Ectodermal cell (in vitro differentiated cells): ENCODE measurements at regions not wholly inside any gene's neighbourhood (a gene's known extent, or its start where the extent isn't known, plus 50 kb on each side); places are given as distances from the start of the nearest gene placed in this dataset.

Experiments
- H3K27ac ChIP-seq: 2 replicates; pipeline ENCODE4 v1.7.0; 2013; ENCODE audit warnings: mild to moderate bottlenecking, low read depth, low read length; ENCODE audit not compliant: insufficient read depth, poor library complexity, severe bottlenecking
- H3K27me3 ChIP-seq: 2 replicates; pipeline ENCODE4 v1.7.0; 2013; ENCODE audit warnings: mild to moderate bottlenecking, low read length; ENCODE audit not compliant: insufficient read depth, control insufficient read depth, poor library complexity, severe bottlenecking
- H3K36me3 ChIP-seq: one replicate; pipeline ENCODE4 v1.7.0; 2013; ENCODE audit warnings: low read length; ENCODE audit not compliant: control insufficient read depth, insufficient read depth
- H3K4me1 ChIP-seq: one replicate; pipeline ENCODE4 v1.7.0; 2013; ENCODE audit warnings: low read length; ENCODE audit not compliant: control insufficient read depth, insufficient read depth
- H3K4me3 ChIP-seq: 2 replicates; pipeline ENCODE4 v1.7.0; 2013; ENCODE audit warnings: low read depth, low read length, control low read depth; ENCODE audit not compliant: insufficient read depth
- H3K9me3 ChIP-seq: 2 replicates; pipeline ENCODE4 v1.7.0; 2013; ENCODE audit warnings: mild to moderate bottlenecking, low read length, moderate library complexity; ENCODE audit not compliant: control insufficient read depth
- WGBS, 2 experiments: methylation state at CpG; one replicate each; pipeline ENCODE4 v1.1.7; 2013; ENCODE audit warnings: missing lambda C conversion rate in 2 of 2; 5-methylcytosine and 5-hydroxymethylcytosine counted together

DNA sequence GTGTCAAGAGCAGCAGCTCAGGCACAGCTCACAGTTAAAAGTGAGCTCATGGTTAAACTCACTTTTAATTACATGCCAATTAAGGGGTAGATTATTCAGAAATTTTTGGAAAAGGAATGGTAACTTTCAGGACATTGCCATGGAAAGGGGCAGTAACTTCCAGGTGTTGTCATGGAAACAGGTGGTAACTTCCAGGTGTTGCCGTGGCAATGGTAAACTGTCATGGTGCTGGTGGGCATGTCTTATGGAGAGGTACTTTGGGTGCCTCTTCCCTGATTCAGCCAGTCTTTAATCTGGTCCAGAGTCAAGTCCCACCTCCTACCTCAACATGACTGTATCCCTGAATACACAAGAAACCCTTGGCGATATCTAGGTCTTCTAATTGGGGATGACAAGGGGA is 223.2 kb upstream of the TAS2R1 start:
- 96% methylated on average over 2 of the region's 2 CpGs for WGBS, 2 experiments

DNA sequence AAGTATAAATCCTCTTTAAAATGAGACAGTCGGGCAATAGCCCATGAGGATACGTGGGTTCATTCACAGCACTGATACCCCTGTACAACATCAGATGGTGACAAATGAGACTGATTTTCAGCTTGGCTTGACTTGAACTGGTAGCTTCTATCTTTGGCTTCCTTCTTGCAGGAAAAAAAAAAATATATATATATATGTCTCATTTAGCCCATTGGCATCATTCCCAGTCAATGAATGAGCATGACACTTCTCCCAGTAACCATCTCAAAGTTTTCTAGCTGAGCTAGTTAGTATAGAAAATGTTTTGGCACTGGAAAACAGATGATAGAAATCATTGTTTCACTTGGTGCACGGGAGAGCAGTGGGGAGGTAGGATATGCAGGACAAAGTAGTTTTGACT is 222.5 kb upstream of the TAS2R1 start:
- WGBS, 2 experiments = 86 to 93% methylated on average over 3 of the region's 3 CpGs

More for the DNA sequence above, 223.2 kb upstream of the TAS2R1 start:
- no peak overlapping the region for H3K27ac ChIP-seq
- H3K4me1 ChIP-seq = no peaks in the 10 kb centered on the region
- H3K9me3 ChIP-seq = no peaks in the 10 kb centered on the region
- H3K4me3 ChIP-seq = no peak overlapping the region
- no peaks in the 10 kb centered on the region for H3K36me3 ChIP-seq
- H3K27me3 ChIP-seq = no peaks in the 10 kb centered on the region

DNA sequence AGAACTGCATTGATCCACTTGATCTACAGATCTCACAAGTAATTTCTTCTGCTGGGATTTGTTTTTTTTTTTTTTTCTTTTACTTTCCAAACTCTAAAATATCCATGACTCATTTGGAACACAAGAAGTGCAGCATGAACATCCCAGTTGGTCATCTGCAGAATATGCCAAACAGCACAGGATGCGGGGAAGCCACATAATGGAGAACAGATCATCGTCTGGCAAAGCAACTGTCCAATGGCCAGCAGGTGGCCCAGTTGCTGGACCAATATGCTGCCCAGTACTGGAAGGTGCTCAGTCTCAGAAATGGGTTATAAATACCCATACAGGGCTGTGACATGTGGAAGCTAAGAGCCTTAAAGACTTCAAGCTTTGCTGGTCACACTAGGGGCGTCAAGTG is 221.3 kb upstream of the TAS2R1 start:
- Histone ChIP-seq H3K27ac (no peak overlapping the region), H3K4me3 (no peak overlapping the region), H3K27me3 (no peaks in the 10 kb centered on the region), H3K9me3 (no peaks in the 10 kb centered on the region), H3K4me1 (no peaks in the 10 kb centered on the region), H3K36me3 (no peaks in the 10 kb centered on the region)
- WGBS, 2 experiments = 90 to 97% methylated on average over 3 of the region's 3 CpGs

More for the DNA sequence above, 222.5 kb upstream of the TAS2R1 start:
- Histone ChIP-seq H3K36me3 (no peaks in the 10 kb centered on the region), H3K4me1 (no peaks in the 10 kb centered on the region), H3K4me3 (no peak overlapping the region), H3K9me3 (no peaks in the 10 kb centered on the region), H3K27ac (no peak overlapping the region), H3K27me3 (no peaks in the 10 kb centered on the region)

DNA sequence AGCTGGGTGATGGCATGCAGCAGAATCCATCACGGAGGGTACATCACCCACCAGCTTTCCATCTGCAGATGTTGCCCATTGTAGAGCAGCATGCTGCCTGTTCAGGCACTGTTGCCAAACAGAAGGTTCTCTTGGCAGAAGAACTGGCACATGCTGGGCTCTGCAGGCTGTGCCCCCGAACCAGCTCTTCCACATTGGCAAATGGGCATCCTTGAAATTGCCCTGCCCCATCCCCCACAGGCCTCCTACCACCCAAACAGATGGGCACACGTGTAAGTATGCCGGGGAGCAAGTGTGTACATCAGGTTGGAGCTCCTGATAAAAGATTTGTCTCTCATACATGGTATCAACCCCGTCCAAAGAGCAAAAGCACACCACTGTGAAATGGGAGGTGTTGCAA is 220.3 kb upstream of the TAS2R1 start:
- Histone ChIP-seq H3K27ac (no peak overlapping the region), H3K36me3 (no peaks in the 10 kb centered on the region), H3K4me3 (no peak overlapping the region), H3K4me1 (no peaks in the 10 kb centered on the region), H3K27me3 (no peaks in the 10 kb centered on the region), H3K9me3 (no peaks in the 10 kb centered on the region)
- 91% methylated on average over 5 of the region's 5 CpGs for WGBS, 2 experiments

DNA sequence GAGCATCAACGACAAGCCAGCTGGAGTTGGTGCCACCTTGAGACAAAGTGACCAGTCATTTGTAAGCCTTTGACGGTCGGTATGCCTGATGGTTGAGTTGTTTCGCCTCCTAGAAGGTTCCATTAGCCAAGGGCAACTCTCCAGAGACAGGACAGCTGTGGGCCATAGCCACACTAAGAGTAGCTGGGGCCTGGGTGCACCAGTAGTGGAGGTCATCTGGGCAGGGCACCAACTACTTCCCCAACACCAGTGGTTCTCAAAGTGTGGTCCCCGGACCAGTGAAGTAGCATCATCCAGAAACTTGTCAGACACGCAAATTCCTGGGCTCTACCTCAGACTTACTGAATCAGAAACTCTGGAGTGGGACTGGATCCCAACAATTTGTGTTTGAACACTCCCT is 217.5 kb upstream of the TAS2R1 start:
- 87% methylated on average over 6 of the region's 6 CpGs for whole genome bisulfite sequencing, 2 experiments
- Histone ChIP-seq H3K27me3 (no peaks in the 10 kb centered on the region), H3K4me3 (no peak overlapping the region), H3K4me1 (no peaks in the 10 kb centered on the region), H3K9me3 (no peaks in the 10 kb centered on the region), H3K36me3 (no peaks in the 10 kb centered on the region), H3K27ac (no peak overlapping the region)

DNA sequence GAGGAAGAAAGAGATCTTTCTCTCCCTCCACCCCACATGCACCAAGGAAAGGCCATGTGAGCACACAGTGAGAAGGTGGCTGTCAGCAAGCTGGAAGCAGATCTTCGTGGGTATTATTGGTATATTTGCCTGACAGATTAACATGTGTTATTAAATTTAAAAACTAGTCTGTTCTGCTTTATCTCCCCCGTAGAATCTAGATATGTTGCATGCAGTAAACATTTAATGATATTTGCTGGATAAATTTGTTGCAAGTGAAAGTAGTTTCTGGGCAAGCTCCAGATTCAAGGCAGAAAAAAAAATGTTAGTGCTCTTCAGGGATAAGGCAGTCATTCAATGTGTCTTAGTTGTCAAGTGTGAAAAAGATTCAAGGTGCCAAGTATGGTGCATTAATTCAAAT is 215.0 kb upstream of the TAS2R1 start:
- H3K9me3 ChIP-seq = peaks cover 4% of the 10 kb centered on the region
- no peaks in the 10 kb centered on the region for H3K27me3 ChIP-seq
- no peaks in the 10 kb centered on the region for H3K4me1 ChIP-seq
- H3K4me3 ChIP-seq = no peak overlapping the region
- H3K27ac ChIP-seq = no peak overlapping the region
- 63 to 87% methylated on average over 2 of the region's 2 CpGs for WGBS, 2 experiments
- no peaks in the 10 kb centered on the region for H3K36me3 ChIP-seq

DNA sequence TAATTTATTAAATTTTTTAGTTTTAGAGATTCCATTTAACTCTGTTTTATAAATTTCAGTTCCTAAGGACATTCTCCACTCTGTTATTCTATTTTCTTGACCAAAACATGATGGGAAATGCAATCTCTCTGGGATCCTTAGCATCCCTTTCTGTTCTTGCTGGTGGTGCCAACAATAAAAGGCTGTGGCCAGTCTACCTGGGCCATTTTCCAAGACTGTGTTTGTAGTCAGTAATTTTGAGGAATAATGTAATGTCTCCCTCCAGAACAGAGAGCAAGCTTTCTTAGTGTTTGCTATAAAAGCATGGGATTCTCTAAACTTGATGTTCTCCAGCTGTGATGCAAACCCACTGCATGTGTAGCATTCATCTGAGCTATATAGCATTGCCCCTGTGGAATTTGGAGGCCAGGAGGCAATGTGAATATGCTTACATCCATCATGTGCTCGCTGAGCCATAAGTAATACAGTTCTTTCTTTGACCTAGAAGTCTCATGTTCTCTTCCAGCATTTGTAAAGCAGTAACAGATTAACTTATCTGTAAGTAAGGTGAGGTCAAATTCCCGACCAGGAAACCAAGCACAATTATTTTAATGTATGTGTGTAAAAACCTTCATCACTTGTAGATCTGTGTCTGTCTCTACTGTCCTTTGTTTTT is 211.5 kb upstream of the TAS2R1 start:
- H3K4me3 ChIP-seq = no peak overlapping the region
- peaks cover 11% of the 10 kb centered on the region for H3K27me3 ChIP-seq
- H3K9me3 ChIP-seq = peaks cover 4% of the 10 kb centered on the region
- no peak overlapping the region for H3K27ac ChIP-seq
- 94% methylated on average over 1 to 2 of the region's 2 CpGs for WGBS, 2 experiments
- H3K4me1 ChIP-seq = no peaks in the 10 kb centered on the region
- no peaks in the 10 kb centered on the region for H3K36me3 ChIP-seq

DNA sequence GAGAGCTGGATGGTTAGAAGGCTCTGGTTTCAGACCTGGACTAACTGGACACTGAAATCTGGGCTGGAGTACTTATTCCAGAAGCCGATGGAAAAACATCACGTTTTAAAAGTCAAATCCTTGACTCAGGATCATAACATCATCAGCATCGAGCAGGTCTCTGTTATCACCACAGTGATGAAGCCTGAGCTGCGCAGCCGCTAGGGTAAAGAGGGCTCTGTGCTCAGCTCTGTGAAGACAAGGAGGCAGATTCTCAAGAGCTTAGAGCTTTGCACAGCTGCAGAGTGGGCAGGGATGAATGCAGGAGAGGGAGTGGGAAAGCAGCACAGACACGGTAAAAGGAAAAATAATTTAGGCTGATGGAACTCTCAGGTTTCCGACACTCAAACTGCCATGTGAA is 208.8 kb upstream of the TAS2R1 start:
- Histone ChIP-seq H3K4me1 (peaks cover under 1% of the 10 kb centered on the region), H3K27ac (no peak overlapping the region)

DNA sequence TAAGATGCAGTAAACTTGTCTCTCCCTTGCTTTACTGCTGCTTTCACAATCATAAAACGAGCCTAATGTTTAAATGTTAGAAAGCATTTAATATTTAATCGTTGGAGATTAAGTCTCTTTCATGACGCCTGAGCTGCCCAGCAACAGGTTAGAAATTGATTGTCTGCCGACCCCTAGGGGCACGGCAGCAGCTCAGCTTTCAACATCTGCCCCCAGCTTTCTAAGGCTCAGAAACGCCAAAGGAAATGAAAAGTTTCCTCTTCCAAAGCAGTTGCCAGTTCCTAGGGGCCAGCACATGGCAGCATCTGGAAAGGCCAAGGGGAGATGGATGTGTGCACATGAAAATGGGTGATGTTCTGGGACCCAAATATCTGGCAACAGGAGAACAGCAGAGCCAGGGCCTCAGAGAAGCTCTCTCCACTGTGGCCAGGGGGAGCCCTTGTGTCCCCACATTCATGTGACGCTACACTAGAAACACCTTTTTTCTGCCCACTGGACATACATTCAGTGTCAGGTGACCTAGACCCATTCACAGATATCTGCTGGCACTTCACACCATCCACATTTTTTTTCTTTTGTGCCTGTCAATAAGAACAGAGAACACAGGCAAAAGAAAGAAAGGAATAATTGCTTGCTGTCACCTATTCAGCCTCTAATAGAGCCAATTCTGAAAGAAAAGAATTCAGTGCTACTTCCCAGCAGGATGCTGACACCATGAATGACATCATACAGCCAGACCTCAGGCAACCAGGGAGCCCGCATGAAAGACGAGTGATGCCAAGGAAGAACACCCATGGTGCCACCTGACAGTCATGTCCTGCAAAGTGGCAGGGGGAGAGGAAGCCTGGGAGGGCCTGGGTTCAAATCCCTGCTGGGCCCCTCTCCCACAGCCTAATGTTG is 205.0 kb upstream of the TAS2R1 start:
- Histone ChIP-seq H3K27me3 (peaks cover 36% of the 10 kb centered on the region), H3K36me3 (no peaks in the 10 kb centered on the region), H3K4me1 (peaks cover 3% of the 10 kb centered on the region), H3K9me3 (no peaks in the 10 kb centered on the region), H3K4me3 (no peak overlapping the region), H3K27ac (no peak overlapping the region)
- WGBS, 2 experiments = 28 to 29% methylated on average over 8 to 9 of the region's 9 CpGs

More for the DNA sequence above, 208.8 kb upstream of the TAS2R1 start:
- Histone ChIP-seq H3K36me3 (no peaks in the 10 kb centered on the region), H3K4me3 (no peak overlapping the region), H3K9me3 (peaks cover 4% of the 10 kb centered on the region), H3K27me3 (peaks cover 21% of the 10 kb centered on the region)
- WGBS, 2 experiments = 92 to 93% methylated on average over 7 of the region's 7 CpGs

DNA sequence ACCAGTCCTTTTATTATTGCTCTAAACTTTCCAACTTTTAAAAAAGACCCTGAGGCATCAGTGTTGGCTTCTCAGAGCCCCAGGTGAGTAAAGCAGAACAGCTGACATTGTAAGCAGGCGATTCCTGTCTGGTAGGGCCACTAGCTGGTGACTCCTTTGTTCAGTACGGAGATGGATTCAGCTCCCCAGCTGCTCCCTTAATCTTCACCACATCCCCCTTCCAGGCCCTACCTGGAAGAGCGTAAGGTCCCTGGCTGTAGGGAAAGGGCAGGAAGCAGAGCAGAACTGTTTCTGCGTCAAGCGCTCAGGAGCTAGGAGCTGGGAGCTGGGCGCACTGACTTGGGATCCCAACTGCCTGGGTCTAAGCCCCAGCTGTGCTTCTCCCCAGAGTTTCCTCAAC is 203.7 kb upstream of the TAS2R1 start:
- 49 to 55% methylated on average over 6 of the region's 6 CpGs for WGBS, 2 experiments
- Histone ChIP-seq H3K27me3 (peaks cover 36% of the 10 kb centered on the region), H3K27ac (no peak overlapping the region), H3K36me3 (no peaks in the 10 kb centered on the region), H3K4me3 (no peak overlapping the region), H3K9me3 (no peaks in the 10 kb centered on the region), H3K4me1 (peaks cover 3% of the 10 kb centered on the region)
